Adrenal gland (tissue), 5 donors: ENCODE measurements at regions not wholly inside any gene's neighbourhood (a gene's known extent, or its start where the extent isn't known, plus 50 kb on each side); places are given as distances from the start of the nearest gene placed in this dataset.

Source experiments
- CTCF ChIP-seq, 6 experiments: fragments of 450-650 bp in 4 of 6; fragments of 200-600 bp in 2 of 6; sonication (generic) in 1 of 6; IDR thresholded peaks; 1 replicate in 5 of 6; 2 replicates in 1 of 6; pipeline versions ENCODE4 v1.5.1 to v1.8.0; 2016 to 2021; ENCODE audit warnings: antibody characterized with exemption in 6 of 6, mild to moderate bottlenecking in 2 of 6, moderate library complexity in 1 of 6
- POLR2A ChIP-seq, 2 donors: fragments of 450-650 bp; IDR thresholded peaks; one replicate each; pipeline ENCODE4 v1.6.1; 2017; ENCODE audit warnings: antibody characterized with exemption in 2 of 2, mild to moderate bottlenecking in 2 of 2, moderate library complexity in 1 of 2
- donor health status: DM: no; HTN: no; CAD: no.

DNA sequence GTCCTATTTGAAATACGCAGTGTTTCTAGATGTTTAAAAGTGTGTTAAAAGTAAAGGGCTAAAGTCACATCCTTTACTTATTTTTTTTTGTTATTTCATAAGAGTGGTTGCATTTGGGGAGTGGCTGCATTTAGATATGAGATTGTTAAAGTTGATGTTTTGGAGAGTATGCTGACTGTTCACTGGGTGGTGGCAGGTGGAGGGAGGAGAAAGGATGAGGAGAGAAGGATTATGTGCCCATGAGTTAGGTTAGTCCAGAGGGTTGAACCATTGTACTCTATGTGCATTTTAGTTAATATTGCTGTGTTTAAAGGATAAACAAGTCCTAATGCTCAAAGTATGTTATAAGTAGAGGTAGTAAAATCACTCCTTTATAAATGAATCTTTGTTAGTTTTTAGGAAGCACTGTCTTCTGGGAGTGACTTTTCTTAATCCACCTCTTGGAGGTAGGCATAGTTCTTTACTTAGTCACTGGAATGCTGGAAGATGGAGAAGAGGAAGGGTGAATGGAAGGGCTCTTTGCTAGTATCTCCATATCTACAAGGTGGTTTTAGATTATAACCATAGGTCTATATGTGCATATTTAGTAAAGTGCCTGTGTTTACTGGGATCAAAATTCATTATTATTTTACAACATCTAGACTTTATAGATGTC is 332.3 kb downstream of the NPR3 start:
- TF ChIP-seq CTCF (IDR thresholded peaks at IDR 0.05): no peak
- no peak for TF ChIP-seq POLR2A (IDR thresholded peaks at IDR 0.05)
